ENCODE measurements at regions not wholly inside any gene's neighbourhood (a gene's known extent, or its start where the extent isn't known, plus 50 kb on each side); places are given as distances from the start of the nearest gene placed in this dataset.

DNA sequence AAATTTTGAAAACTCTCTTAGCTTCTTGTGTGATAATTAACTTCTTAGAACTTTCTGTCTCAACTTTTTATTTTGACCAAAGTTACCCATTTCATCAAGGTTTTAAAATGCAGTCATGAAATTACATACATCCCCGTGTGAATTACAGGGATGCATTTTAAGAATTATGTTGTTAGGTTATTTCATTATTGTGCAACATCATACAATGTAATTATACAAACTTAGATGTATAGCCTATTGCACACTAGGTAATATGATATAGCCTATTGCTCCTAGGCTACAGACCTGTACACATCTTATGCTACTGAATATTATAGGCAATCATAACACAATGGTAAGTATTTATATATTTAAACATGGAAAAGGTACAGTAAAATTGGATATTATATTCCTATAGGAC, 228.1 kb upstream of the C11orf87 start:
- DNase-seq (no peak), ATAC-seq (no peak)
- Histone ChIP-seq H3K27ac (no peak overlapping the region), H3K4me1 (no peaks in the 10 kb centered on the region), H3K4me3 (no peak overlapping the region), H3K9me3 (no peaks in the 10 kb centered on the region), H3K36me3 (no peaks in the 10 kb centered on the region), H3K27me3 (no peaks in the 10 kb centered on the region)
- 21% methylated on average over 1 of the region's 1 CpG for WGBS (ENCODE audit: insufficient coverage, low coverage, low lambda C conversion rate, missing lambda C conversion rate)
- intact Hi-C loops (cut with DNase I) = no loop called here
- no peak for TF ChIP-seq POLR2A (IDR thresholded peaks at IDR 0.05)
- TF ChIP-seq, protein P1, sequence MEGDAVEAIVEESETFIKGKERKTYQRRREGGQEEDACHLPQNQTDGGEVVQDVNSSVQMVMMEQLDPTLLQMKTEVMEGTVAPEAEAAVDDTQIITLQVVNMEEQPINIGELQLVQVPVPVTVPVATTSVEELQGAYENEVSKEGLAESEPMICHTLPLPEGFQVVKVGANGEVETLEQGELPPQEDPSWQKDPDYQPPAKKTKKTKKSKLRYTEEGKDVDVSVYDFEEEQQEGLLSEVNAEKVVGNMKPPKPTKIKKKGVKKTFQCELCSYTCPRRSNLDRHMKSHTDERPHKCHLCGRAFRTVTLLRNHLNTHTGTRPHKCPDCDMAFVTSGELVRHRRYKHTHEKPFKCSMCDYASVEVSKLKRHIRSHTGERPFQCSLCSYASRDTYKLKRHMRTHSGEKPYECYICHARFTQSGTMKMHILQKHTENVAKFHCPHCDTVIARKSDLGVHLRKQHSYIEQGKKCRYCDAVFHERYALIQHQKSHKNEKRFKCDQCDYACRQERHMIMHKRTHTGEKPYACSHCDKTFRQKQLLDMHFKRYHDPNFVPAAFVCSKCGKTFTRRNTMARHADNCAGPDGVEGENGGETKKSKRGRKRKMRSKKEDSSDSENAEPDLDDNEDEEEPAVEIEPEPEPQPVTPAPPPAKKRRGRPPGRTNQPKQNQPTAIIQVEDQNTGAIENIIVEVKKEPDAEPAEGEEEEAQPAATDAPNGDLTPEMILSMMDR (IDR thresholded peaks at IDR 0.05) = no peak

DNA sequence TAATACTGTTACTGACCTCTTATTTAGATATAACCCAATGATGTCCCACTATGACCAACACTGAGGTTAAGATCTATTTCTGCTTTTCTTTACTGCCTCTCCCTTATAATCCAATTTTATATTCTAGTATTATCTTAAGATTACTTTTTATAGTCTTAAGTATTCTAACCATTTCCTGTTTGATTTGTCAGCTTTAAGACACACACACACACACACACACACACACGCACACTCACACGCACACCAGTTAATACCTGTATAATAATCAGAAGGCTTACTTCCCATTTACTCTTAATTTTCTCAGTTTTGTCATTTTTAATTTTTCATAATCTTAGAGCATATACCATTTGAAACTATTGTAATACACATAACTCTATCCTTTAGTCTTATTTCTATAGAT, 226.0 kb upstream of the C11orf87 start:
- intact Hi-C loops (cut with DNase I) = no loop called here
- ATAC-seq = no peak
- H3K27me3 ChIP-seq = no peaks in the 10 kb centered on the region
- H3K4me1 ChIP-seq = no peaks in the 10 kb centered on the region
- no peaks in the 10 kb centered on the region for H3K9me3 ChIP-seq
- H3K27ac ChIP-seq = no peak overlapping the region
- DNase-seq = no peak
- no peak for TF ChIP-seq POLR2A (IDR thresholded peaks at IDR 0.05)
- TF ChIP-seq, protein P1 (IDR thresholded peaks at IDR 0.05) = no peak
- 79% methylated on average over 2 of the region's 2 CpGs for WGBS (ENCODE audit: insufficient coverage, low coverage, low lambda C conversion rate, missing lambda C conversion rate)
- H3K4me3 ChIP-seq = no peak overlapping the region
- no peaks in the 10 kb centered on the region for H3K36me3 ChIP-seq

DNA sequence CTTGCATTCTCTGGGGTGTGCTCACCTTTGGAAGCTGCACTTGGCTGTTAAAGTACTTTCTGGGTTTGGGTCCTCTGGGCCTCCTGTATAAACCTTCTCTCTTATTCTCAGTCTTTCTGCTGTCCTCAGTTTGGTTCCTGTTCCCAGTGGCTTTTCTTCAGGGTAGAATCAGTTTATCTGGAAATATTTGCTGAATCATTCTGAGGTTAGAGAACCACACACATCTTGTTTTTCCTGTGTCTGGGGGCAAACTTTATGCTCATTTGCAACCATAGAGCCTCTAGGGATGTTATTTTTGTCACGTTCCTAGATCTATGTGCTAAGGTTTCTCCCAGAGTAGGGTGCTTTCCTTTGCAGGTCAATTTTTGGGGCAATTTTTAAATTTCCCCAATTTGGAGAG, 224.3 kb upstream of the C11orf87 start:
- no peak overlapping the region for H3K4me3 ChIP-seq
- H3K36me3 ChIP-seq = no peaks in the 10 kb centered on the region
- DNase-seq = no peak
- no peak overlapping the region for H3K27ac ChIP-seq
- no peak for TF ChIP-seq POLR2A (IDR thresholded peaks at IDR 0.05)
- TF ChIP-seq, protein P1 (IDR thresholded peaks at IDR 0.05) = no peak
- intact Hi-C loops (cut with DNase I) = no loop called here
- H3K9me3 ChIP-seq = no peaks in the 10 kb centered on the region
- no peaks in the 10 kb centered on the region for H3K4me1 ChIP-seq
- H3K27me3 ChIP-seq = no peaks in the 10 kb centered on the region
- no peak for ATAC-seq
- WGBS (ENCODE audit: insufficient coverage, low coverage, low lambda C conversion rate, missing lambda C conversion rate) = 18% methylated on average over 1 of the region's 1 CpG

DNA sequence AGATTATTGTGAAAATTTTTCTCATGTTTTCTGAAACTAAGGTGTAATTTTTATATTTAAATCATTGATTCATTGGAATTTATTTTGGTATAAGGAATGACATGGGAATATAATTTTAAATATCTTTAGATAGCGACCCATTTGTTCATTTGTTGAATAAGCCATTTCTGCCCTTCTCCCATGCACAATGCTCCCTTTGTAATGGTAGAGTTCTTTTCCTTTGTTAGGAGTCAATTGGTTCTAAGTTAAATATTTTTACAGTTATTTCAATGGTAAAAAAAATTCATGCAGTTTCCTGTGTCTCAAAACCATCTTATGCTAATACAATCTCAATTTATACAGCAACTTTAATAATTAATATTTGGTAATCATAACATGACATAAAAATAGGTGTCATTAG, 218.8 kb upstream of the C11orf87 start:
- ATAC-seq (no peak), DNase-seq (no peak)
- 48% methylated on average over 1 of the region's 1 CpG for WGBS (ENCODE audit: insufficient coverage, low coverage, low lambda C conversion rate, missing lambda C conversion rate)
- Histone ChIP-seq H3K36me3 (no peaks in the 10 kb centered on the region), H3K9me3 (no peaks in the 10 kb centered on the region), H3K4me3 (no peak overlapping the region), H3K27ac (no peak overlapping the region), H3K4me1 (no peaks in the 10 kb centered on the region), H3K27me3 (no peaks in the 10 kb centered on the region)
- TF ChIP-seq, protein P1 (IDR thresholded peaks at IDR 0.05) = no peak
- TF ChIP-seq POLR2A (IDR thresholded peaks at IDR 0.05) = no peak
- intact Hi-C loops (cut with DNase I) = no loop called here

DNA sequence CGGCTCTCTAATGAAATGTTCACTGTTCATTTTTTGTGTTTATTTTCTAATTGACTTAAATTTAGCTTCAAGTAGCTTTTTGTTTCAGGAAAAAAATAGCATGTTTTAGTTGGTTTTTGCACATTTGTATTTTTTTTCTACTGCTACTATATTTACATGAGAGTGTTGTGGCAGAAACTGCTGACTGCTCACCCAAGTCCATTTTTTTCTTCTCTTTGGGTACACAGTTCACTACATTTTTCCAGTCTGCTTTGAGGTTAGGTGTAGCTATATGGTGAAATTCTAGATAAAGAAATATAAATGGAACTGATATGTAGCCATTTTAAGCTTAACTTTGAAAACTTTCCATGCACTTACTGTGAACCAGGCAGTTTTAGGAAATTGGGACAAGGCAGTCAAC, 216.7 kb upstream of the C11orf87 start:
- no peak for TF ChIP-seq POLR2A (IDR thresholded peaks at IDR 0.05)
- TF ChIP-seq, protein P1 (IDR thresholded peaks at IDR 0.05) = no peak
- DNase-seq (no peak), ATAC-seq (no peak)
- H3K9me3 ChIP-seq = no peaks in the 10 kb centered on the region
- intact Hi-C loops (cut with DNase I) = no loop called here
- H3K4me1 ChIP-seq = no peaks in the 10 kb centered on the region
- 45% methylated on average over 1 of the region's 1 CpG for WGBS (ENCODE audit: insufficient coverage, low coverage, low lambda C conversion rate, missing lambda C conversion rate)
- no peaks in the 10 kb centered on the region for H3K27me3 ChIP-seq
- H3K36me3 ChIP-seq = no peaks in the 10 kb centered on the region
- no peak overlapping the region for H3K4me3 ChIP-seq
- H3K27ac ChIP-seq = no peak overlapping the region

Data from right lobe of liver (tissue), 6 donors.